Medulla oblongata (tissue), 1 donor: ENCODE measurements at regions not wholly inside any gene's neighbourhood (a gene's known extent, or its start where the extent isn't known, plus 50 kb on each side); places are given as distances from the start of the nearest gene placed in this dataset.

Experiments used
- DNase-seq: peaks from one replicate; pipeline ENCODE4 v3.0.0-alpha.2; 2015; ENCODE audit errors: extremely low spot score

DNA sequence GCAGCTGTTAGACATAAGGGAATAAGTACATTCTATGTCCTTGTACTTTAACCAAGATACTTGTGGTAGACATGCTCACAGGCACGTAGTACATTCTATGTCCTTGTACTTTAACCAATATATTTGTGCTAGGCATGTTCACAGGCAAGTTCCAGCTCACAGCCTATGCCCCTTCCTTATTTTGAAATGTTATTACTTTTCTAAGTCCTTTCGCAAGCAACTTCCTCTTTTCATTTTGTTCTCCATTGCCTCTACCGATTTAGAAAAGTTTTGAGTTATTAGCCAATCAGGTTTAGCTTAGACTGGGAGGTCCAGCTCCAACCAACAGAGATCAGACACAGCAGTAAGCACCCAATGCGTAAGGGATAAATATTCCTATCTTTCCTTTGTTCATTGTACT, 60.1 kb upstream of the NUDT7 start:
- DNase-seq = no peak

- no peak for DNase-seq
These were observed 58.6 kb upstream of the NUDT7 start for GRCh38 chr16:77663711-77664110.

- no peak for DNase-seq
These were observed 55.5 kb upstream of the NUDT7 start for GRCh38 chr16:77666771-77667170.

- DNase-seq = no peak
These were observed 54.1 kb upstream of the NUDT7 start for GRCh38 chr16:77668201-77668600.

DNA sequence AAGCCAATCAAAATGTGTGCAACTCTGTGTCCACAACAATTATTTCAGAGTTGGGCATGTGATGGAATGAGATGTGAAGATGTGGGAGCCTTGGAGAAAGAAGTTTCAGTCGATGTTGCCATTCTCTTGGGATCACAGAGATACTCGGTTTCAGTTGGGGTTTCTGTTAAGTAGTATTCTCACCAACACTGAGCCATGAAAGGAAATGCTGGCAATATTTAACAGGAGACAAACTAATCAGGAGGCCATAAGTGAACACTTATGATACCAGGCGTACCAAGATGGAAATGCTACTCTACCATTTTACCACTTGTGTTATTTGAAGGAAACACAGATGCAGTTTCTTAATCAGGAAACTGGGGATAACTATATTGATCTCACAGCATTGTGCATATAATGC, 53.3 kb upstream of the NUDT7 start:
- no peak for DNase-seq
